ENCODE measurements at regions not wholly inside any gene's neighbourhood (a gene's known extent, or its start where the extent isn't known, plus 50 kb on each side); places are given as distances from the start of the nearest gene placed in this dataset.

DNA sequence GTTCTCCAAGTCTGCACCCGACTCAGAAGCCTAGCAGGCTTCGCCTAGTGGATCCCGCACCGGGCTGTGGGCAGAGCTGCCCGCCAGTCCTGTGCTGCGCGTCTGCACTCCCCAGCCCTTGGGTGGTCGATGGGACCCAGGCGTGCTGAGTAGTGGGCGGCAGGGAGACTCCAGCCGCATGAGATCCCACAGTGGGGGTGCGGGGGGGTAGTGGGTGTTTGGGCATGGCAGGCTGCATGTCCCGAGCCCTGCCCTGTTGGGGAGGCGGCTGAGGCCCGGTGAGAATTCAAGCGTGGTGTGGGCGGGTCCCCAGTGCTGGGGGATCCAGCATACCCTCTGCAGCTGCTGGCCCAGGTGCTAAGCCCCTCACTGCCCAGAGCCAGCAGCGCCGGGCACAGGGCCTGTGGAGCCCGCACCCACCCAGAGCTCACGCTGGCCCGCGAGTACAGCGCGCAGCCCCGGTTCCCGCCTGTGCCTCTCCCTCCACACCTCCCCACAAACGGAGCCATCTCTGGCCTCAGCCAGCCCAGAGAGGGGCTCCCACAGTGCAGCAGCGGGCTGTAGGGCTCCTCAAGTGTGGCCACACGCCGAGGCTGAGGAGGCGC lies 53.9 kb upstream of the BNC2 start:
- no peak overlapping the region for H3K4me3 ChIP-seq (ENCODE audit: low read length)
- no peaks in the 10 kb centered on the region for H3K36me3 ChIP-seq (ENCODE audit: control insufficient read depth, insufficient read depth, low read length)
- no peak overlapping the region for H3K9ac ChIP-seq (ENCODE audit: low read length)
- H3K27me3 ChIP-seq (ENCODE audit: control insufficient read depth, insufficient read depth, low read length) = no peaks in the 10 kb centered on the region
- no peaks in the 10 kb centered on the region for H3K4me1 ChIP-seq (ENCODE audit: control insufficient read depth, insufficient read depth, low read length)
- no peaks in the 10 kb centered on the region for H3K9me3 ChIP-seq (ENCODE audit: control insufficient read depth, low read length)

GRCh38 chr9:16921855-16922254 lies 51.4 kb upstream of the BNC2 start:
- no peak overlapping the region for H3K9ac ChIP-seq (ENCODE audit: low read length)
- H3K36me3 ChIP-seq (ENCODE audit: control insufficient read depth, insufficient read depth, low read length) = no peaks in the 10 kb centered on the region
- no peak overlapping the region for H3K4me3 ChIP-seq (ENCODE audit: low read length)
- no peaks in the 10 kb centered on the region for H3K9me3 ChIP-seq (ENCODE audit: control insufficient read depth, low read length)
- H3K4me1 ChIP-seq (ENCODE audit: control insufficient read depth, insufficient read depth, low read length) = no peaks in the 10 kb centered on the region
- no peaks in the 10 kb centered on the region for H3K27me3 ChIP-seq (ENCODE audit: control insufficient read depth, insufficient read depth, low read length)

Measured in mucosa of stomach (tissue), 1 donor.